Testis (tissue), 2 donors: ENCODE measurements at regions not wholly inside any gene's neighbourhood (a gene's known extent, or its start where the extent isn't known, plus 50 kb on each side); places are given as distances from the start of the nearest gene placed in this dataset.
"Not testable (repeated sequence)": the region's sequence is repeated elsewhere in the genome, so short reads cannot be mapped to it uniquely, and the experiment has no call there.

Source experiments
- CTCF ChIP-seq, 3 experiments: fragments of 450-650 bp in 2 of 3; fragments of 200-600 bp in 1 of 3; sonication (generic) in 1 of 3; IDR thresholded peaks; one replicate each; pipeline ENCODE4 v1.5.1; 2016 to 2019; ENCODE audit warnings: antibody characterized with exemption in 3 of 3, mild to moderate bottlenecking in 2 of 3, moderate library complexity in 1 of 3
- POLR2A ChIP-seq: fragments of 450-650 bp; IDR thresholded peaks from one replicate; pipeline ENCODE4 v1.6.1; 2017; ENCODE audit warnings: antibody characterized with exemption, mild to moderate bottlenecking, moderate library complexity

- not testable (repeated sequence) for TF ChIP-seq CTCF (IDR thresholded peaks at IDR 0.05); POLR2A
Measured at GRCh38 chr14:19300838-19301237, 133.3 kb downstream of the POTEG start.
